ENCODE measurements at regions not wholly inside any gene's neighbourhood (a gene's known extent, or its start where the extent isn't known, plus 50 kb on each side); places are given as distances from the start of the nearest gene placed in this dataset.
A peak's percentile ranks its signal among the peaks of the same experiment; 100 is the strongest.

- no peak for DNase-seq
Observed at GRCh38 chr11:32318071-32319055, 117.0 kb downstream of the WT1 start.

- no peak for DNase-seq
Observed at GRCh38 chr11:32323814-32324130, 111.6 kb downstream of the WT1 start.

GRCh38 chr11:32325187-32325586, 110.2 kb downstream of the WT1 start:
- no peak for DNase-seq

- DNase-seq = no peak
Observed at GRCh38 chr11:32325725-32326124, 109.6 kb downstream of the WT1 start.

- DNase-seq = no peak
Observed at GRCh38 chr11:32326522-32326921, 108.8 kb downstream of the WT1 start.

- no peak for DNase-seq
Observed at GRCh38 chr11:32328392-32328791, 106.9 kb downstream of the WT1 start.

- no peak for DNase-seq
Observed at GRCh38 chr11:32331098-32331497, 104.2 kb downstream of the WT1 start.

- no peak for DNase-seq
Observed at GRCh38 chr11:32331792-32332191, 103.5 kb downstream of the WT1 start.

GRCh38 chr11:32332990-32333319, 102.4 kb downstream of the WT1 start:
- DNase-seq = no peak

- peak; percentile 7 for DNase-seq
Observed at GRCh38 chr11:32333320-32333991, 101.9 kb downstream of the WT1 start.

- DNase-seq = peak; percentile 3
Observed at GRCh38 chr11:32334822-32335221, 100.5 kb downstream of the WT1 start.
